PC-3 (cell line): ENCODE measurements at regions not wholly inside any gene's neighbourhood (a gene's known extent, or its start where the extent isn't known, plus 50 kb on each side); places are given as distances from the start of the nearest gene placed in this dataset.

Source experiments
- ATAC-seq: fragments of 200-7000 bp; cut with Tn5 transposase; 2 replicates; pipeline ENCODE4 v1.9.1; 2020; ENCODE audit warnings: mild to moderate bottlenecking, moderate library complexity
- BruUV-seq: library from RNA; stranded (reverse); fragments of 400-500 nt; replicated peaks from 2 replicates; lab custom pipeline; 2021; lab: Mats Ljungman, UMichigan
- CTCF ChIA-PET: fragments of 300-600 bp; sonication (Branson Sonifier 250); formaldehyde crosslinking; loops from one replicate; lab custom pipeline; 2022; ENCODE audit warnings: antibody characterized with exemption; lab: Charles Lee
- POLR2A ChIA-PET: fragments of 300-600 bp; sonication (Branson Sonifier 250); formaldehyde crosslinking; loops from one replicate; lab custom pipeline; 2022; ENCODE audit warnings: antibody characterized with exemption; ENCODE audit not compliant: unreplicated experiment; lab: Charles Lee
- DNase-seq: peaks from one replicate; pipeline ENCODE4 v3.0.0-alpha.2; 2015
- H2AFZ ChIP-seq: fragments of 300-600 bp; sonication (generic); 2 replicates; pipeline ENCODE4 v1.6.0; 2016; ENCODE audit warnings: antibody characterized with exemption, low read length
- H3F3A ChIP-seq: fragments of 300-600 bp; sonication (generic); one replicate; pipeline ENCODE4 v1.6.0; 2017; ENCODE audit warnings: antibody characterized with exemption, low read length, control low read depth, mild to moderate bottlenecking; ENCODE audit not compliant: unreplicated experiment
- H3K27ac ChIP-seq: fragments of 300-600 bp; sonication (generic); 2 replicates; pipeline ENCODE4 v1.5.1; 2016; ENCODE audit warnings: mild to moderate bottlenecking, low read length
- H3K27me3 ChIP-seq: fragments of 300-600 bp; sonication (generic); 2 replicates; pipeline ENCODE4 v1.6.1; 2016; ENCODE audit warnings: low read length, mixed read lengths
- H3K36me3 ChIP-seq: fragments of 300-600 bp; sonication (generic); 2 replicates; pipeline ENCODE4 v1.6.1; 2016; ENCODE audit warnings: low read depth, mixed run types, low read length, mixed read lengths
- H3K4me1 ChIP-seq: fragments of 300-600 bp; sonication (generic); 2 replicates; pipeline ENCODE4 v1.5.1; 2016; ENCODE audit warnings: low read length; ENCODE audit not compliant: insufficient read depth
- H3K4me2 ChIP-seq: fragments of 300-600 bp; sonication (generic); 2 replicates; pipeline ENCODE4 v1.6.0; 2016; ENCODE audit warnings: low read length
- H3K4me3 ChIP-seq: fragments of 300-600 bp; sonication (generic); 2 replicates; pipeline ENCODE4 v1.5.1; 2016; ENCODE audit warnings: mild to moderate bottlenecking, low read length, mixed read lengths
- H3K79me2 ChIP-seq: fragments of 300-600 bp; sonication (generic); 2 replicates; pipeline ENCODE4 v1.6.1; 2017; ENCODE audit warnings: low read length, mixed read lengths
- H3K9ac ChIP-seq: fragments of 300-600 bp; sonication (generic); 2 replicates; pipeline ENCODE4 v1.6.0; 2016; ENCODE audit warnings: mild to moderate bottlenecking, low read length
- H3K9me2 ChIP-seq: fragments of 300-600 bp; sonication (generic); replicated peaks from 2 replicates; pipeline ENCODE4 v1.6.1; 2016; ENCODE audit warnings: mixed run types, low read length, mixed read lengths
- H3K9me3 ChIP-seq: fragments of 300-600 bp; sonication (generic); 2 replicates; pipeline ENCODE4 v1.6.1; 2016; ENCODE audit warnings: low read length, mixed read lengths
- H4K20me1 ChIP-seq: fragments of 300-600 bp; sonication (generic); 2 replicates; pipeline ENCODE4 v1.6.1; 2016; ENCODE audit warnings: low read length, mixed read lengths
- EZH2 ChIP-seq: fragments of 300-600 bp; sonication (generic); IDR thresholded peaks from one replicate; pipeline ENCODE4 v1.6.1; 2017; ENCODE audit warnings: antibody characterized with exemption, mild to moderate bottlenecking, low read length; ENCODE audit not compliant: unreplicated experiment
- EZH2phosphoT487 ChIP-seq: fragments of 300-600 bp; sonication (generic); IDR thresholded peaks from 2 replicates; pipeline ENCODE4 v1.6.1; 2018; ENCODE audit warnings: mild to moderate bottlenecking, antibody characterized with exemption, low read length, borderline replicate concordance
- intact Hi-C: fragments of 100-400 bp; cut with micrococcal nuclease; formaldehyde crosslinking; loops from 2 replicates; pipeline ENCODE4 v1.9.0; 2023
- TF ChIP-seq, protein P1 (sequence below): fragments of 300-600 bp; sonication (generic); conservative IDR thresholded peaks from 2 replicates; pipeline ENCODE4 v1.5.1; 2017; ENCODE audit warnings: antibody characterized with exemption, low read depth, mild to moderate bottlenecking, low read length

DNA sequence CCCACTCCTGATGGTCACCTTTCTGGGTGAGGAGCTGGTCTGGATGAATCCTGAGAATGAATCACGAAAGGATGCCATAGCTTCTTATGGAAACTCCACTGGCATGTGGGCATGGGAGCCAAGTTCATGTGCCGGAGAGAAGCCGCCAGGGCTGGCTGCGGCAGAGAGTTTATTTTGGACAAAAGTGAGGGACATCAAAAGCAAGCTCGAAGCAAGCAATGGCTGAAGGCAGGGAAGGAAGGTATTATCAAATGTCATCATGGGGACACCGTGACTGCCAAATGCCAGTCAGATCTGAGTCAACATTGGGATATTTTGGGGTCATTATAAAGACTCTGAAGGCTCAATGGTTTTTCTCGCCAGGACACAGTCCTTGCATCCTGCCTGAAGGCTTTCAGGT is 249.1 kb downstream of the QKI start:
- H3K79me2 ChIP-seq, result no peaks in the 10 kb centered on the region
- no TSS peak for BruUV-seq
- intact Hi-C loops, result no loop called here
- H3K9me3 ChIP-seq, result no peaks in the 10 kb centered on the region
- H3K27me3 ChIP-seq, result no peaks in the 10 kb centered on the region
- H3K4me3 ChIP-seq, result no peak overlapping the region
- no peaks in the 10 kb centered on the region for H3K9me2 ChIP-seq
- H3K36me3 ChIP-seq, result no peaks in the 10 kb centered on the region
- no peak overlapping the region for H2AFZ ChIP-seq
- DNase-seq (no peak), ATAC-seq (no peak)
- CTCF ChIA-PET, result no interaction called here
- H3K4me1 ChIP-seq, result no peaks in the 10 kb centered on the region
- H4K20me1 ChIP-seq, result no peaks in the 10 kb centered on the region
- H3K9ac ChIP-seq, result no peak overlapping the region
- TF ChIP-seq, protein P1, sequence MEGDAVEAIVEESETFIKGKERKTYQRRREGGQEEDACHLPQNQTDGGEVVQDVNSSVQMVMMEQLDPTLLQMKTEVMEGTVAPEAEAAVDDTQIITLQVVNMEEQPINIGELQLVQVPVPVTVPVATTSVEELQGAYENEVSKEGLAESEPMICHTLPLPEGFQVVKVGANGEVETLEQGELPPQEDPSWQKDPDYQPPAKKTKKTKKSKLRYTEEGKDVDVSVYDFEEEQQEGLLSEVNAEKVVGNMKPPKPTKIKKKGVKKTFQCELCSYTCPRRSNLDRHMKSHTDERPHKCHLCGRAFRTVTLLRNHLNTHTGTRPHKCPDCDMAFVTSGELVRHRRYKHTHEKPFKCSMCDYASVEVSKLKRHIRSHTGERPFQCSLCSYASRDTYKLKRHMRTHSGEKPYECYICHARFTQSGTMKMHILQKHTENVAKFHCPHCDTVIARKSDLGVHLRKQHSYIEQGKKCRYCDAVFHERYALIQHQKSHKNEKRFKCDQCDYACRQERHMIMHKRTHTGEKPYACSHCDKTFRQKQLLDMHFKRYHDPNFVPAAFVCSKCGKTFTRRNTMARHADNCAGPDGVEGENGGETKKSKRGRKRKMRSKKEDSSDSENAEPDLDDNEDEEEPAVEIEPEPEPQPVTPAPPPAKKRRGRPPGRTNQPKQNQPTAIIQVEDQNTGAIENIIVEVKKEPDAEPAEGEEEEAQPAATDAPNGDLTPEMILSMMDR, result no peak
- TF ChIP-seq EZH2 (no peak), EZH2phosphoT487 (no peak)
- no peak overlapping the region for H3K27ac ChIP-seq
- H3K4me2 ChIP-seq, result no peak overlapping the region
- POLR2A ChIA-PET, result no interaction called here
- no peaks in the 10 kb centered on the region for H3F3A ChIP-seq

DNA sequence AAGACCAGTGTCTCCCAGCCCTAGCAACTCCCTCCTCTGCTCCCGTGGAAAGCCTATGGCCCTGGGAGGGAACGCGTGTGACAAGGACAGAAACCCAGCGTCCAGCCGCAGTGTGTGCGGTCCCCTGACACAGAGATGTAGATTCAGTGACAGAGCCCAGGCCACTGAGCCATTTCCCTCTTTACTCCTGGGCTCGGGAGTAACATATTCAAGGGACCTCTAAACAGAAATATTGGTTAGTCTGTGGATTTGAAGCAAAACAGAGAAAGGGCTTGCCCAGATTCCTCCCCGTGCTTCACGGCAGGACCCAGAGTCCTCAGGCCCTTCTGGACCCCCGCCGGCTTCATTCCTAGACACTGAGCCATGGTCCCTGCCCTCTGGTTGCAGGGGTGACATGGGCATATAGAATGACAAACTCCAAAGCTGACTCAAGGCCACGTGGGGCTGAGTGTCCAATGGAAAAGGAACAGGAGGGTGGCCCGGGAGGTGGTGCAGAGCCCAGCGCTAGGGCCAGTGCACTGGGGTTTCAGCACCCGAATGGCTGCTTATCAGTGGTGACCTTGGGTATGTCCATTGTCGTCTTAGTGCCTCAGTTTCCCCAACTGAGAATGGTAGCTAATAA is 248.2 kb downstream of the QKI start:
- Histone ChIP-seq H3K27me3 (no peaks in the 10 kb centered on the region), H3K9ac (no peak overlapping the region), H3K27ac (no peak overlapping the region), H3K9me2 (no peaks in the 10 kb centered on the region), H4K20me1 (no peaks in the 10 kb centered on the region), H3K4me1 (no peaks in the 10 kb centered on the region), H3F3A (no peaks in the 10 kb centered on the region), H3K9me3 (no peaks in the 10 kb centered on the region), H2AFZ (no peak overlapping the region), H3K36me3 (no peaks in the 10 kb centered on the region), H3K4me2 (no peak overlapping the region), H3K79me2 (no peaks in the 10 kb centered on the region), H3K4me3 (no peak overlapping the region)
- CTCF ChIA-PET, result no interaction called here
- BruUV-seq, result no TSS peak
- intact Hi-C loops, result no loop called here
- ATAC-seq (no peak), DNase-seq (no peak)
- TF ChIP-seq, protein P1, result no peak
- TF ChIP-seq EZH2phosphoT487, result no peak
- POLR2A ChIA-PET, result no interaction called here

DNA sequence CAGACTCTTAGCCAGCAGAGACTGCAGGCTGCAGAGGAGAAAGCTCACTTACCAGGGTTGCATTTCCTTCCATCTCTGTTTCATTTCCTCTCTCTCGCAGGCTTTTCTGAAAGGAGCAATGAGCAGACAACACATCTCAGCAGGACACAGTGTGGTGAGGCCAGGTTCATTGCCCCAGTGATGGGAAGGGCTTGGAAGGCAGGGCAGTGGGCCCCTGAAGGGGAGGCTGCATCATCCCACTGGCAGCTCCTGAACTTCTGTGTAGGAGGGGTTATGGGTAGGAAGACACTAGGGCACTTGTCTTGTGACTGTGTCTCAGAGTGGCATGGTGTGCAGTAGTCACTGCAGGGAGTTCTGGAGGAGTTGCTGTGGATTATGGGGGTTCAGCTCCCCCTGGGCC is 246.8 kb downstream of the QKI start:
- ATAC-seq (no peak), DNase-seq (no peak)
- TF ChIP-seq EZH2, result no peak
- TF ChIP-seq, protein P1, result no peak
- TF ChIP-seq EZH2phosphoT487, result no peak
- intact Hi-C loops, result no loop called here
- Histone ChIP-seq H3K79me2 (no peaks in the 10 kb centered on the region), H4K20me1 (no peaks in the 10 kb centered on the region), H3K4me2 (no peak overlapping the region), H3K36me3 (no peaks in the 10 kb centered on the region), H3K4me3 (no peak overlapping the region), H3K27ac (no peak overlapping the region), H3K9ac (no peak overlapping the region), H3F3A (no peaks in the 10 kb centered on the region), H3K4me1 (no peaks in the 10 kb centered on the region), H3K9me2 (no peaks in the 10 kb centered on the region), H2AFZ (no peak overlapping the region), H3K9me3 (no peaks in the 10 kb centered on the region), H3K27me3 (no peaks in the 10 kb centered on the region)
- no TSS peak for BruUV-seq
- ChIA-PET CTCF (no interaction called here), POLR2A (no interaction called here)
